ENCODE measurements at regions not wholly inside any gene's neighbourhood (a gene's known extent, or its start where the extent isn't known, plus 50 kb on each side); places are given as distances from the start of the nearest gene placed in this dataset.

GRCh38 chr10:106508950-106509349 lies 655.6 kb downstream of the SORCS1 start:
- 36% methylated on average over 1 of the region's 1 CpG for WGBS (ENCODE audit: insufficient coverage, low coverage, low lambda C conversion rate, missing lambda C conversion rate)
- no peaks in the 10 kb centered on the region for H3K4me1 ChIP-seq
- no peaks in the 10 kb centered on the region for H3K27me3 ChIP-seq
- no peak for DNase-seq
- TF ChIP-seq POLR2A (IDR thresholded peaks at IDR 0.05) (no peak), CTCF (IDR thresholded peaks at IDR 0.05) (no peak)
- no peaks in the 10 kb centered on the region for H3K9me3 ChIP-seq
- no peaks in the 10 kb centered on the region for H3K36me3 ChIP-seq
- no peak overlapping the region for H3K27ac ChIP-seq
- no peak overlapping the region for H3K4me3 ChIP-seq
- intact Hi-C loops (cut with DNase I) = no loop called here
- peak in 2 of 4 donors; percentile 74 to 93 for ATAC-seq

- DNase-seq (no peak), ATAC-seq (no peak)
- Histone ChIP-seq H3K27me3 (no peaks in the 10 kb centered on the region), H3K4me1 (no peaks in the 10 kb centered on the region), H3K36me3 (no peaks in the 10 kb centered on the region), H3K27ac (no peak overlapping the region), H3K9me3 (no peaks in the 10 kb centered on the region), H3K4me3 (no peak overlapping the region)
- intact Hi-C loops (cut with DNase I) = no loop called here
- TF ChIP-seq POLR2A (IDR thresholded peaks at IDR 0.05) = no peak
- TF ChIP-seq CTCF (IDR thresholded peaks at IDR 0.05) = no peak
- WGBS (ENCODE audit: insufficient coverage, low coverage, low lambda C conversion rate, missing lambda C conversion rate) = 60% methylated on average over 6 of the region's 6 CpGs
These were observed 657.8 kb downstream of the SORCS1 start for GRCh38 chr10:106506526-106507283.

- Histone ChIP-seq H3K4me3 (no peak overlapping the region), H3K9me3 (no peaks in the 10 kb centered on the region), H3K27ac (no peak overlapping the region), H3K27me3 (no peaks in the 10 kb centered on the region), H3K36me3 (no peaks in the 10 kb centered on the region), H3K4me1 (peaks cover 0 to 9% (median 4%) of the 10 kb centered on the region in 4 donors)
- 69% methylated on average over 6 of the region's 6 CpGs for WGBS (ENCODE audit: insufficient coverage, low coverage, low lambda C conversion rate, missing lambda C conversion rate)
- TF ChIP-seq POLR2A (IDR thresholded peaks at IDR 0.05) = no peak
- no peak for TF ChIP-seq CTCF (IDR thresholded peaks at IDR 0.05)
- no peak for ATAC-seq
- DNase-seq = no peak
- intact Hi-C loops (cut with DNase I) = no loop called here
These were observed 660.0 kb downstream of the SORCS1 start for GRCh38 chr10:106504536-106504935.

- H3K27me3 ChIP-seq = no peaks in the 10 kb centered on the region
- ATAC-seq (no peak), DNase-seq (no peak)
- H3K36me3 ChIP-seq = no peaks in the 10 kb centered on the region
- no peak overlapping the region for H3K4me3 ChIP-seq
- H3K4me1 ChIP-seq = peaks cover 0 to 22% (median 8%) of the 10 kb centered on the region in 4 donors
- WGBS (ENCODE audit: insufficient coverage, low coverage, low lambda C conversion rate, missing lambda C conversion rate) = 58% methylated on average over 2 of the region's 2 CpGs
- no peak for TF ChIP-seq CTCF (IDR thresholded peaks at IDR 0.05)
- no peaks in the 10 kb centered on the region for H3K9me3 ChIP-seq
- H3K27ac ChIP-seq = no peak overlapping the region
- intact Hi-C loops (cut with DNase I) = no loop called here
These were observed 661.9 kb downstream of the SORCS1 start for GRCh38 chr10:106502641-106503040.

All from right lobe of liver (tissue), 6 donors.